Transverse colon (tissue), 4 donors: ENCODE measurements at regions not wholly inside any gene's neighbourhood (a gene's known extent, or its start where the extent isn't known, plus 50 kb on each side); places are given as distances from the start of the nearest gene placed in this dataset.

ENCODE experiments used
- DNase-seq: peaks from one replicate; pipeline ENCODE4 v3.0.0-alpha.2; 2019
- H3K27ac ChIP-seq, 4 donors: fragments of 200-600 bp; sonication (generic); 2 replicates each; pipeline ENCODE4 v1.5.1; 2016 to 2018; ENCODE audit warnings: inconsistent platforms in 4 of 4
- H3K27me3 ChIP-seq: fragments of 200-600 bp; sonication (generic); 2 replicates; pipeline ENCODE4 v1.5.1; 2017; ENCODE audit warnings: inconsistent platforms
- H3K36me3 ChIP-seq, 4 donors: fragments of 200-600 bp; sonication (generic); 2 replicates each; pipeline ENCODE4 v1.5.1; 2017 to 2019; ENCODE audit warnings: inconsistent platforms in 4 of 4
- H3K4me1 ChIP-seq, 4 donors: fragments of 200-600 bp; sonication (generic); 2 replicates each; pipeline ENCODE4 v1.5.1; 2017 to 2020; ENCODE audit warnings: inconsistent platforms in 4 of 4
- H3K4me3 ChIP-seq, 4 donors: fragments of 200-600 bp; sonication (generic); 1 replicate in 1 of 4; 2 replicates in 3 of 4; pipeline versions ENCODE4 v1.5.1 to v1.6.1; 2017 to 2019; ENCODE audit warnings: inconsistent platforms in 4 of 4
- H3K9me3 ChIP-seq, 2 donors: fragments of 200-600 bp; sonication (generic); 2 replicates each; pipeline ENCODE4 v1.5.1; 2017 to 2019; ENCODE audit warnings: inconsistent platforms in 2 of 2
- EP300 ChIP-seq: sonication (generic); formaldehyde crosslinking; IDR thresholded peaks from one replicate; pipeline ENCODE4 v1.6.1; 2017; ENCODE audit warnings: antibody characterized with exemption, low read depth
- POLR2A ChIP-seq: fragments of 450-650 bp; IDR thresholded peaks from one replicate; pipeline ENCODE4 v1.6.1; 2016; ENCODE audit warnings: antibody characterized with exemption, mild to moderate bottlenecking, moderate library complexity
- POLR2AphosphoS5 ChIP-seq, 3 donors: sonication (generic); formaldehyde crosslinking; IDR thresholded peaks; one replicate each; pipeline ENCODE4 v1.6.1; 2016; ENCODE audit warnings: antibody characterized with exemption in 3 of 3
- WGBS, 2 donors: methylation state at CpG; one replicate each; pipeline ENCODE4 v1.1.5; 2018; ENCODE audit warnings: low coverage in 1 of 2; 5-methylcytosine and 5-hydroxymethylcytosine counted together
- in situ Hi-C, 4 donors: fragments of 200-750 bp; cut with MboI; loops; one replicate each; pipeline versions ENCODE4 v1.15.0 to v1.15.1; 2017; ENCODE audit warnings: low sequenced_read_pairs in 3 of 4, low pct_ligation_motif_present in 1 of 4, low pct_unique_long_range_greater_than_20kb in 1 of 4
- intact Hi-C: fragments of 100-400 bp; cut with DNase I; formaldehyde crosslinking; loops from one replicate; pipeline ENCODE4 v1.15.1; 2023; ENCODE audit warnings: low total_unique reads
- TF ChIP-seq, protein P1 (sequence below), 5 experiments: fragments of 200-600 bp in 3 of 5; fragments of 450-650 bp in 2 of 5; sonication (generic) in 3 of 5; IDR thresholded peaks; 1 replicate in 2 of 5; 2 replicates in 3 of 5; pipeline ENCODE4 v1.5.1; 2016 to 2017; ENCODE audit warnings: antibody characterized with exemption in 5 of 5, inconsistent platforms in 3 of 5, mild to moderate bottlenecking in 2 of 5, moderate library complexity in 1 of 5

DNA sequence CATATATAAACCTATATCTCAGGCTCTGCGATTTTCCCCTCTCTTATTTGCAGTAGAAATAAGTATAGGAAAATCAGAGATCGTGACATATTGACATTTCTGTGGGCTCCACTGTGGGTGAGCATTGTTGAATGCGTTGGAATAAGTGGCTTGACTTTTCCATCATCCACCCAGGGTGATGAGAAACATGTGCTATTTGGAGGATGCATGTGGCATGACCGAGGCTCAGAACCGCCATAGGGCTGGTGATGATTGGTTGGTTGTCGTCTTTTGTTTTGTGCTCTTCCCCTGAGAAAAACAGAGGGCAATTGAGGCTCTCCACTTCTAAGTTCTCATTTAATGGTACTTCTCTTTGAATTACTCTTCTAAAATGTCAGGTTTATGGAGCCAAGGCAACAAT lies 140.1 kb downstream of the MXRA5 start:
- intact Hi-C loops = no loop called here

DNA sequence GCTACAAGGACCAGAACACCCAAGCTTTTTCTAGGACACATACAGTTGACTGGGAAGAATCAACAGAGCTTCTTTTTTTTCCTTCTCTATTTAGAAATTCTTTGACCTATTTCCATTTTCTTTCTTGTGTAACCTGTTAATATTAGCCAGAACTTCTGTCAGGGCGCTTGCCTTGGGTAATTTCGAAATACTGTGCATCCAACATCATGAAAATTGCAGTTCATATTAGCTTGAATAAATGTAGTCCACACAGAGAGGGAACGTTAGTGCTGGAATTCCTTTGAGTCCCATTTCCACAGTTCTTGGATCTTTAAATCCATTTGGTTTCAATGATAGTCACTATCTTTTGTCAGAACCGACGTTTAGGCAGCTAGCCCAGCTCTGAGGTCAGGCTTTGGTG lies 141.8 kb downstream of the MXRA5 start:
- no peaks in the 10 kb centered on the region for H3K36me3 ChIP-seq
- H3K4me3 ChIP-seq = no peak overlapping the region
- TF ChIP-seq POLR2A = no peak
- TF ChIP-seq EP300 = no peak
- no peak for TF ChIP-seq POLR2AphosphoS5 (IDR thresholded peaks at IDR 0.05)
- TF ChIP-seq, protein P1, sequence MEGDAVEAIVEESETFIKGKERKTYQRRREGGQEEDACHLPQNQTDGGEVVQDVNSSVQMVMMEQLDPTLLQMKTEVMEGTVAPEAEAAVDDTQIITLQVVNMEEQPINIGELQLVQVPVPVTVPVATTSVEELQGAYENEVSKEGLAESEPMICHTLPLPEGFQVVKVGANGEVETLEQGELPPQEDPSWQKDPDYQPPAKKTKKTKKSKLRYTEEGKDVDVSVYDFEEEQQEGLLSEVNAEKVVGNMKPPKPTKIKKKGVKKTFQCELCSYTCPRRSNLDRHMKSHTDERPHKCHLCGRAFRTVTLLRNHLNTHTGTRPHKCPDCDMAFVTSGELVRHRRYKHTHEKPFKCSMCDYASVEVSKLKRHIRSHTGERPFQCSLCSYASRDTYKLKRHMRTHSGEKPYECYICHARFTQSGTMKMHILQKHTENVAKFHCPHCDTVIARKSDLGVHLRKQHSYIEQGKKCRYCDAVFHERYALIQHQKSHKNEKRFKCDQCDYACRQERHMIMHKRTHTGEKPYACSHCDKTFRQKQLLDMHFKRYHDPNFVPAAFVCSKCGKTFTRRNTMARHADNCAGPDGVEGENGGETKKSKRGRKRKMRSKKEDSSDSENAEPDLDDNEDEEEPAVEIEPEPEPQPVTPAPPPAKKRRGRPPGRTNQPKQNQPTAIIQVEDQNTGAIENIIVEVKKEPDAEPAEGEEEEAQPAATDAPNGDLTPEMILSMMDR (IDR thresholded peaks at IDR 0.05) = no peak
- no peaks in the 10 kb centered on the region for H3K9me3 ChIP-seq
- in situ Hi-C loops = no loop called here
- WGBS, 2 donors = 64% methylated on average over 5 of the region's 5 CpGs; no CpG with 5 or more reads in 1 of the 2 donors
- H3K27ac ChIP-seq = no peak overlapping the region
- intact Hi-C loops = no loop called here
- no peaks in the 10 kb centered on the region for H3K27me3 ChIP-seq
- H3K4me1 ChIP-seq = no peaks in the 10 kb centered on the region
- DNase-seq = no peak

More for the DNA sequence above, 140.1 kb downstream of the MXRA5 start:
- no peak for DNase-seq
- no peak overlapping the region for H3K27ac ChIP-seq
- 67 to 80% methylated on average over 1 to 6 of the region's 6 CpGs for WGBS, 2 donors
- H3K4me3 ChIP-seq = no peak overlapping the region
- in situ Hi-C loops = no loop called here
- no peaks in the 10 kb centered on the region for H3K36me3 ChIP-seq
- no peaks in the 10 kb centered on the region for H3K4me1 ChIP-seq
- TF ChIP-seq POLR2A (no peak), POLR2AphosphoS5 (IDR thresholded peaks at IDR 0.05) (no peak), EP300 (no peak)
- TF ChIP-seq, protein P1 (IDR thresholded peaks at IDR 0.05) = no peak
- no peaks in the 10 kb centered on the region for H3K9me3 ChIP-seq
- no peaks in the 10 kb centered on the region for H3K27me3 ChIP-seq

DNA sequence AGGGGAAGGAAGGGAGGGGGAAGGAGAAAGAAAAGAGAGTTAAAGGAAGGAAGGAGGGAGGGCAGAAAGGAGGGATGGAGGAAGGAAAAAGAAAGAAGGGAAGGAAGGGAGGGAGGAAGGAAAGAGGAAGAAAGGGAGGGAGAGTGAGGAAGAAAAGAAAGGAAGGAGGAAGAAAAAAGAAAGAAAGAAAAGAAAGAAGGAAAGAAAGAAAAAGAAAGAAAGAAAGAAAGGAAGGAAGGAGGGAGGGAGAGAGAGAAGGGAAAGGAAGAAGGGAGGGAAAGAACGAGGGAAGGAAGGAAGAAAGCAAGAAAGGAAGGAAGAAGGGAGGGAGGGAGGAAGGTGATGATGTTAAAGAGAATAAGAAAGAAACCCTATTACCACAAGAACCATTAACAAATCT lies 150.6 kb downstream of the MXRA5 start:
- no peak overlapping the region for H3K4me3 ChIP-seq
- no peaks in the 10 kb centered on the region for H3K36me3 ChIP-seq
- no peak for TF ChIP-seq POLR2A
- TF ChIP-seq, protein P1 (IDR thresholded peaks at IDR 0.05) = no peak
- TF ChIP-seq POLR2AphosphoS5 (IDR thresholded peaks at IDR 0.05) = no peak
- no peak for TF ChIP-seq EP300
- no peaks in the 10 kb centered on the region for H3K27me3 ChIP-seq
- no peaks in the 10 kb centered on the region for H3K4me1 ChIP-seq
- in situ Hi-C loops (no loop called here), intact Hi-C loops (no loop called here)
- DNase-seq = no peak
- 62% methylated on average over 1 of the region's 1 CpG; no CpG with 5 or more reads in 1 of the 2 donors for WGBS, 2 donors
- no peaks in the 10 kb centered on the region for H3K9me3 ChIP-seq
- H3K27ac ChIP-seq = no peak overlapping the region

DNA sequence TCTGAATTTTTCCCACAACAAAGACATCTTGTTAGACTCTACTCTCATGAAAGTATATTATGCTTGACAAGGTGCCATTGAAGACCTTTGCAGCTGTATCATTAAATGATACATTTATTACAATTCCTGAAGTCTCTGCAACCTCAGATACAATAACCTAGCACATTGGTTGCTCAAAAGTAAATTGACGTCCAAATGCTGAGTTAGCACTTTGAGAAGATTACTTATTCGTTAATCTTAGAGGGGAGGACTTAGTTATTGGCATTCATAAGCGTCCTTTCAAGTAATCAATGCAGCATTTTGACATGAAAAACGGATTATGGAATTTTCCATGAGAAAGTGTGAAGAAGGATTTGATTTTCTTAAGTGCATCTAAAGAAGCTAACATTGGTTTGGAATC lies 151.6 kb downstream of the ARSF start:
- H3K4me3 ChIP-seq = no peak overlapping the region
- 61 to 69% methylated on average over 4 of the region's 4 CpGs for WGBS, 2 donors
- no peak overlapping the region for H3K27ac ChIP-seq
- H3K27me3 ChIP-seq = no peaks in the 10 kb centered on the region
- no peak for DNase-seq
- in situ Hi-C loops (no loop called here), intact Hi-C loops (no loop called here)
- TF ChIP-seq EP300 (no peak), POLR2A (no peak), POLR2AphosphoS5 (IDR thresholded peaks at IDR 0.05) (no peak)
- TF ChIP-seq, protein P1 (IDR thresholded peaks at IDR 0.05) = no peak
- no peaks in the 10 kb centered on the region for H3K4me1 ChIP-seq
- H3K36me3 ChIP-seq = no peaks in the 10 kb centered on the region
- H3K9me3 ChIP-seq = no peaks in the 10 kb centered on the region
